ENCODE measurements at regions not wholly inside any gene's neighbourhood (a gene's known extent, or its start where the extent isn't known, plus 50 kb on each side); places are given as distances from the start of the nearest gene placed in this dataset.

- intact Hi-C loops (cut with DNase I; ENCODE audit: low total_unique reads) (no loop called here), in situ Hi-C loops (cut with MboI; ENCODE audit: low sequenced_read_pairs in 4 of 4) (no loop called here)
- no peaks in the 10 kb centered on the region for H3K36me3 ChIP-seq
- no peaks in the 10 kb centered on the region for H3K9me3 ChIP-seq
- no peaks in the 10 kb centered on the region for H3K4me1 ChIP-seq
- TF ChIP-seq POLR2A (IDR thresholded peaks at IDR 0.05) (no peak), CTCF (IDR thresholded peaks at IDR 0.05 in 4 of 5, conservative IDR thresholded peaks at IDR 0.05 in 1 of 5) (no peak)
- no peak overlapping the region for H3K4me3 ChIP-seq
- H3K27ac ChIP-seq: no peak overlapping the region
- ATAC-seq (no peak), DNase-seq (no peak)
- no peaks in the 10 kb centered on the region for H3K27me3 ChIP-seq
Observed at GRCh38 chr4:120415896-120416295, 349.2 kb upstream of the MAD2L1 start.

DNA sequence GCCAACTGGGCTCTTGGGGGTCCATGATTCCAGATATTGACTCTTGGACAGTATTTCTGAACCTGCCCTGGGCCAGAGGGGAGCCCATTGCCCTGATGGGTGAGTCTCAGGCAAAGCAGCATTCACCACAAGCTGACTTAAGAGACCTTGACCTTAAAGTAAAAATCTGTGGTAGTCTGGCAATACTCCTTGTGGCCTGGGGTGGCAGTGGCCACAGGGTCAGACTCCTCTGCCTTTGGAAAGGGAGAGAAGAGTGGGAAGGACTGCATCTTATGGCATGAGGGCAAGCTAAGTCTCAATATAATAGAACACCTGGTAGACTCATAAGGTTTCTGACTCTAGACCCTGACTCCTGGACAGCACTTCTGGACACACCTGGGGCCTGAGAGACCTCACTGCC is 340.3 kb upstream of the MAD2L1 start:
- DNase-seq: no peak
- no peaks in the 10 kb centered on the region for H3K27me3 ChIP-seq
- in situ Hi-C loops (cut with MboI; ENCODE audit: low sequenced_read_pairs in 4 of 4): no loop called here
- TF ChIP-seq POLR2A (IDR thresholded peaks at IDR 0.05) (no peak), CTCF (IDR thresholded peaks at IDR 0.05 in 4 of 5, conservative IDR thresholded peaks at IDR 0.05 in 1 of 5) (no peak)
- intact Hi-C loops (cut with DNase I; ENCODE audit: low total_unique reads): no loop called here
- H3K27ac ChIP-seq: no peak overlapping the region
- no peak overlapping the region for H3K4me3 ChIP-seq
- H3K9me3 ChIP-seq: no peaks in the 10 kb centered on the region
- no peaks in the 10 kb centered on the region for H3K36me3 ChIP-seq
- ATAC-seq: no peak
- no peaks in the 10 kb centered on the region for H3K4me1 ChIP-seq

DNA sequence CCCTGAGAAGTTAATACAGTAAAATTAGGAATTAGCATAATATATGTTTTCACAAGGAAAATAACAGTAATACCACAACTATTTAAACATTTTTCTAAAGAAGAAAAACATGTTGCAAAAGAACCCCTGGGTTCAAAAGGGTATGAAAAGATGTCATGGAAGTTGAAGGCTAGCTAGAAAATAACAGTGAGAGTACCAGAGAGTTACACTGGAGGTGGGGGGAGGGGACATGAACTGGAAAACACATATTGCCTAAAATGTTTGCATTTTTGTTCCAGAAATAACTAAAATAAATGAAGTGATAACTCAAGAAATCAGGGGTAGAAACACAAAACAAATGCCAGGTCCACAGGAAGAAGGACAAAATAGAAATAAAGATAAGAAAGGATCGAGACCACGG is 336.6 kb upstream of the MAD2L1 start:
- Histone ChIP-seq H3K4me1 (no peaks in the 10 kb centered on the region), H3K36me3 (no peaks in the 10 kb centered on the region), H3K9me3 (no peaks in the 10 kb centered on the region), H3K4me3 (no peak overlapping the region), H3K27ac (no peak overlapping the region), H3K27me3 (no peaks in the 10 kb centered on the region)
- no peak for DNase-seq
- no peak for TF ChIP-seq CTCF (IDR thresholded peaks at IDR 0.05 in 4 of 5, conservative IDR thresholded peaks at IDR 0.05 in 1 of 5)
- TF ChIP-seq POLR2A (IDR thresholded peaks at IDR 0.05): no peak
- intact Hi-C loops (cut with DNase I; ENCODE audit: low total_unique reads) (no loop called here), in situ Hi-C loops (cut with MboI; ENCODE audit: low sequenced_read_pairs in 4 of 4) (no loop called here)
- no peak for ATAC-seq

DNA sequence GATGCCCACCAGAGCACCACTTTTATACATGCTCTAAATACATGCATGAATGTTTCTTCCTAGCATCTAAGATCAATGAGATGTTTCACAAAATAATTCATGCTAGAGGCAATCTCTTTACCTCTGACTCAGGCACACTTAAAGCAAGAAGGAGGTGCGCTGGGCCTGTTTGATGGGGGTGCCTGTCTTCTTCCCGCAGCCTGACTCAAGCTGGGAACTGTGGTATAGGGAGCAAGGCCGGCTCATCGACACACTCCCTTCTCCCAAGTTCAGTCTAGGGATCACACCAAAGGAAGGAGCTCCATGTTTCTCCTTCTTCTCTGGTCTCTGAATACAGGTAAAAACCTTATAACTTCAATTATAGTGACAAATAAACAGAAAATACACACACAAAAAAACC is 333.8 kb upstream of the MAD2L1 start:
- intact Hi-C loops (cut with DNase I; ENCODE audit: low total_unique reads): no loop called here
- no peaks in the 10 kb centered on the region for H3K27me3 ChIP-seq
- no peak overlapping the region for H3K4me3 ChIP-seq
- DNase-seq (no peak), ATAC-seq (no peak)
- TF ChIP-seq CTCF (IDR thresholded peaks at IDR 0.05 in 4 of 5, conservative IDR thresholded peaks at IDR 0.05 in 1 of 5) (no peak), POLR2A (IDR thresholded peaks at IDR 0.05) (no peak)
- H3K9me3 ChIP-seq: no peaks in the 10 kb centered on the region
- no peaks in the 10 kb centered on the region for H3K36me3 ChIP-seq
- in situ Hi-C loops (cut with MboI; ENCODE audit: low sequenced_read_pairs in 4 of 4): no loop called here
- no peak overlapping the region for H3K27ac ChIP-seq
- H3K4me1 ChIP-seq: no peaks in the 10 kb centered on the region

- Histone ChIP-seq H3K4me3 (no peak overlapping the region), H3K27me3 (no peaks in the 10 kb centered on the region), H3K27ac (no peak overlapping the region), H3K9me3 (no peaks in the 10 kb centered on the region), H3K36me3 (no peaks in the 10 kb centered on the region), H3K4me1 (no peaks in the 10 kb centered on the region)
- ATAC-seq: no peak
- intact Hi-C loops (cut with DNase I; ENCODE audit: low total_unique reads) (no loop called here), in situ Hi-C loops (cut with MboI; ENCODE audit: low sequenced_read_pairs in 4 of 4) (no loop called here)
- TF ChIP-seq POLR2A (IDR thresholded peaks at IDR 0.05) (no peak), CTCF (IDR thresholded peaks at IDR 0.05 in 4 of 5, conservative IDR thresholded peaks at IDR 0.05 in 1 of 5) (no peak)
- DNase-seq: no peak
Observed at GRCh38 chr4:120399826-120400225, 333.2 kb upstream of the MAD2L1 start.
